ENCODE measurements at regions not wholly inside any gene's neighbourhood (a gene's known extent, or its start where the extent isn't known, plus 50 kb on each side); places are given as distances from the start of the nearest gene placed in this dataset.

GRCh38 chr3:160081958-160082533, 93.4 kb downstream of the IL12A start:
- Mint-ChIP-seq H3K4me3 (ENCODE audit: unreplicated experiment) (no peak overlapping the region), H3K9me3 (ENCODE audit: unreplicated experiment) (peaks cover 12% of the 10 kb centered on the region), H3K36me3 (ENCODE audit: insufficient read depth, unreplicated experiment) (no peaks in the 10 kb centered on the region), H3K4me1 (ENCODE audit: low read depth, unreplicated experiment) (no peaks in the 10 kb centered on the region), H3K27ac (ENCODE audit: unreplicated experiment) (no peak overlapping the region), H3K27me3 (ENCODE audit: insufficient read depth, unreplicated experiment) (no peaks in the 10 kb centered on the region)
- no peak for DNase-seq
- Histone ChIP-seq H3K4me1 (no peaks in the 10 kb centered on the region), H3K9me3 (no peaks in the 10 kb centered on the region), H3K36me3 (ENCODE audit: control insufficient read depth, insufficient read depth, low read length) (no peaks in the 10 kb centered on the region), H3K27me3 (replicated peaks; ENCODE audit: control insufficient read depth, insufficient read depth, low read length) (no peaks in the 10 kb centered on the region), H3K4me3 (ENCODE audit: low read depth, low read length) (no peak overlapping the region)
- BruUV-seq (replicated peaks) = no TSS peak
- TF ChIP-seq, protein P1, sequence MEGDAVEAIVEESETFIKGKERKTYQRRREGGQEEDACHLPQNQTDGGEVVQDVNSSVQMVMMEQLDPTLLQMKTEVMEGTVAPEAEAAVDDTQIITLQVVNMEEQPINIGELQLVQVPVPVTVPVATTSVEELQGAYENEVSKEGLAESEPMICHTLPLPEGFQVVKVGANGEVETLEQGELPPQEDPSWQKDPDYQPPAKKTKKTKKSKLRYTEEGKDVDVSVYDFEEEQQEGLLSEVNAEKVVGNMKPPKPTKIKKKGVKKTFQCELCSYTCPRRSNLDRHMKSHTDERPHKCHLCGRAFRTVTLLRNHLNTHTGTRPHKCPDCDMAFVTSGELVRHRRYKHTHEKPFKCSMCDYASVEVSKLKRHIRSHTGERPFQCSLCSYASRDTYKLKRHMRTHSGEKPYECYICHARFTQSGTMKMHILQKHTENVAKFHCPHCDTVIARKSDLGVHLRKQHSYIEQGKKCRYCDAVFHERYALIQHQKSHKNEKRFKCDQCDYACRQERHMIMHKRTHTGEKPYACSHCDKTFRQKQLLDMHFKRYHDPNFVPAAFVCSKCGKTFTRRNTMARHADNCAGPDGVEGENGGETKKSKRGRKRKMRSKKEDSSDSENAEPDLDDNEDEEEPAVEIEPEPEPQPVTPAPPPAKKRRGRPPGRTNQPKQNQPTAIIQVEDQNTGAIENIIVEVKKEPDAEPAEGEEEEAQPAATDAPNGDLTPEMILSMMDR (IDR thresholded peaks at IDR 0.05; ENCODE audit: insufficient read depth in 1 of 2, low read depth in 1 of 2, low read length in 1 of 2, severe bottlenecking in 1 of 2, unreplicated experiment in 1 of 2) = no peak
- intact Hi-C loops (cut with micrococcal nuclease; ENCODE audit: unreplicated experiment) = no loop called here
- POLR2A ChIA-PET = no interaction called here
- CTCF ChIA-PET = no interaction called here

DNA sequence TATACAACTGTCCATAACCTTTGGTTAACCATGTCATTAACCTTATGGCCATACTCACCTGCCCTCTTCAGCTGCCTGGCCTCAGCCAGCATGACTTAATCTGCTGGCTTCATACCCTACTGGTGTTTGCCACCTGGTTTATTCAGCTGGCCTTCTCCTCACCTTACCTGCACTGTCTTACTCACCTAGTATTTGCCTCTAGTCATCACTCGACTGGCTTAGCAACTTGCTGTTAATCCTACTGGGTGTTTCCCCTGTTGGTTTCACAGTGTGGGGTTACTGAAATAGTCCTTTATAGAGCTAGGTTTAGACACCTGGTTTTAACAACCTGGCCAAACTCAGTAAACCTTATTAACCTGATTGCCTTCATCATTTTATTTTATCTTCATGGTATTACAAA, 96.4 kb downstream of the IL12A start:
- Mint-ChIP-seq H3K4me3 (ENCODE audit: unreplicated experiment) (no peak overlapping the region), H3K4me1 (ENCODE audit: low read depth, unreplicated experiment) (no peaks in the 10 kb centered on the region), H3K9me3 (ENCODE audit: unreplicated experiment) (peaks cover 29% of the 10 kb centered on the region), H3K27me3 (ENCODE audit: insufficient read depth, unreplicated experiment) (no peaks in the 10 kb centered on the region), H3K27ac (ENCODE audit: unreplicated experiment) (no peak overlapping the region), H3K36me3 (ENCODE audit: insufficient read depth, unreplicated experiment) (no peaks in the 10 kb centered on the region)
- Histone ChIP-seq H3K4me1 (no peaks in the 10 kb centered on the region), H3K9me3 (no peaks in the 10 kb centered on the region), H3K4me3 (ENCODE audit: low read depth, low read length) (no peak overlapping the region), H3K27me3 (replicated peaks; ENCODE audit: control insufficient read depth, insufficient read depth, low read length) (no peaks in the 10 kb centered on the region), H3K36me3 (ENCODE audit: control insufficient read depth, insufficient read depth, low read length) (no peaks in the 10 kb centered on the region)
- no TSS peak for BruUV-seq (replicated peaks)
- ChIA-PET CTCF (no interaction called here), POLR2A (no interaction called here)
- no peak for DNase-seq
- TF ChIP-seq, protein P1 (IDR thresholded peaks at IDR 0.05; ENCODE audit: insufficient read depth in 1 of 2, low read depth in 1 of 2, low read length in 1 of 2, severe bottlenecking in 1 of 2, unreplicated experiment in 1 of 2) = no peak
- intact Hi-C loops (cut with micrococcal nuclease; ENCODE audit: unreplicated experiment) = no loop called here

- Histone ChIP-seq H3K4me1 (no peaks in the 10 kb centered on the region), H3K36me3 (ENCODE audit: control insufficient read depth, insufficient read depth, low read length) (no peaks in the 10 kb centered on the region), H3K9me3 (no peaks in the 10 kb centered on the region), H3K4me3 (ENCODE audit: low read depth, low read length) (no peak overlapping the region), H3K27me3 (replicated peaks; ENCODE audit: control insufficient read depth, insufficient read depth, low read length) (no peaks in the 10 kb centered on the region)
- Mint-ChIP-seq H3K27me3 (ENCODE audit: insufficient read depth, unreplicated experiment) (no peaks in the 10 kb centered on the region), H3K9me3 (ENCODE audit: unreplicated experiment) (peaks cover 17% of the 10 kb centered on the region), H3K36me3 (ENCODE audit: insufficient read depth, unreplicated experiment) (no peaks in the 10 kb centered on the region), H3K27ac (ENCODE audit: unreplicated experiment) (no peak overlapping the region), H3K4me3 (ENCODE audit: unreplicated experiment) (no peak overlapping the region), H3K4me1 (ENCODE audit: low read depth, unreplicated experiment) (no peaks in the 10 kb centered on the region)
- no TSS peak for BruUV-seq (replicated peaks)
- no peak for DNase-seq
- TF ChIP-seq, protein P1 (IDR thresholded peaks at IDR 0.05; ENCODE audit: insufficient read depth in 1 of 2, low read depth in 1 of 2, low read length in 1 of 2, severe bottlenecking in 1 of 2, unreplicated experiment in 1 of 2) = no peak
- intact Hi-C loops (cut with micrococcal nuclease; ENCODE audit: unreplicated experiment) = no loop called here
- POLR2A ChIA-PET = no interaction called here
- CTCF ChIA-PET = no interaction called here
These were observed 100.0 kb downstream of the IL12A start for GRCh38 chr3:160088492-160089137.
